ENCODE measurements at regions not wholly inside any gene's neighbourhood (a gene's known extent, or its start where the extent isn't known, plus 50 kb on each side); places are given as distances from the start of the nearest gene placed in this dataset.

DNA sequence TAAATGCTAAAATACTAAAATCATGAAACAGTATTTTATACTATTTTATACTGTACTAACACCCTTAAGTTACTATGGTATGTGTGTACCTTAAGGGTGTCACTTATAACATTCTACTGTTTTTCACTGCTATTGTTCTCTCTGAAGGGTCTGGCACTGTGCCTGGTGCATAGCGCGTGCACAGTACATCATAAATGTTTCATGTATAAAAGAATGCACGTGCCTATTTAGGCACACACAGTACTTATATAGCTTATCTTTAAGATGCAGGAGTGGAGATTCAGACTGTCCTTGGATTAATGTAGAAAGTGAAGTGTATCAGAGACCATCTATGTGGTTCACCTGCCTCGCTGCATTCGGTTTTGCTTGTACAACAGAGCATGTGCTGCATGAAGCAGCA lies 64.0 kb upstream of the SGK1 start:
- Mint-ChIP-seq H3K27ac (no peak overlapping the region), H3K36me3 (ENCODE audit: insufficient read depth) (peaks cover 2% of the 10 kb centered on the region), H3K27me3 (no peaks in the 10 kb centered on the region), H3K9me3 (ENCODE audit: low read depth) (peaks cover 7% of the 10 kb centered on the region), H3K4me3 (ENCODE audit: low read depth) (no peak overlapping the region), H3K4me1 (ENCODE audit: low read depth) (peaks cover 39% of the 10 kb centered on the region)
- no peak for TF ChIP-seq CTCF (IDR thresholded peaks at IDR 0.05; ENCODE audit: unreplicated experiment)
- DNase-seq (ENCODE audit: low spot score, unreplicated experiment) = no peak

- H3K27me3 Mint-ChIP-seq = no peaks in the 10 kb centered on the region
- TF ChIP-seq CTCF (IDR thresholded peaks at IDR 0.05; ENCODE audit: unreplicated experiment) = no peak
- peak overlapping the region; percentile 97 for H3K27ac Mint-ChIP-seq
- no peak overlapping the region for H3K4me3 Mint-ChIP-seq (ENCODE audit: low read depth)
- peaks cover 2% of the 10 kb centered on the region for H3K36me3 Mint-ChIP-seq (ENCODE audit: insufficient read depth)
- DNase-seq (ENCODE audit: low spot score, unreplicated experiment) = no peak
- peaks cover 9% of the 10 kb centered on the region for H3K9me3 Mint-ChIP-seq (ENCODE audit: low read depth)
- H3K4me1 Mint-ChIP-seq (ENCODE audit: low read depth) = peaks cover 37% of the 10 kb centered on the region
These were observed 61.7 kb upstream of the SGK1 start for GRCh38 chr6:134379599-134379998.

DNA sequence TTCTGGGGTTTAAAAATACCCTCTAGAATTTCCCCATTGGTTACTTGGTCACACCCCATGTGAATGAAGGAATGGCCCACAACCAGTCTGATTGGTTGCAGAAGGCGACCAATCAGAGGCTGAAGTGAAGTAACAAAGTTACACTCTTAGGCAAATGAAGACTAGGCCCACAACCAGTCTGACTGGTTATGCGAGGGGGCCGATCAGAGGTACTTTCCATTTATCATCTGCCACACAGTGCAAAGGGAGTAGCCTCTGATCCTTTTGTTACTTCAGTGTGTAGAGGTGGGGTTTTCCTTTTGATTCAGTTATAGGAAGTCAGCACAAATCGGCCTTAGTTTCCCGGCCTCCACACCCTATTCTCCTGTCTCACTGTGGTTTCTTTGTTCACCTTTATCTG lies 61.2 kb upstream of the SGK1 start:
- Mint-ChIP-seq H3K27me3 (no peaks in the 10 kb centered on the region), H3K4me1 (ENCODE audit: low read depth) (peaks cover 34% of the 10 kb centered on the region), H3K4me3 (ENCODE audit: low read depth) (no peak overlapping the region)

DNA sequence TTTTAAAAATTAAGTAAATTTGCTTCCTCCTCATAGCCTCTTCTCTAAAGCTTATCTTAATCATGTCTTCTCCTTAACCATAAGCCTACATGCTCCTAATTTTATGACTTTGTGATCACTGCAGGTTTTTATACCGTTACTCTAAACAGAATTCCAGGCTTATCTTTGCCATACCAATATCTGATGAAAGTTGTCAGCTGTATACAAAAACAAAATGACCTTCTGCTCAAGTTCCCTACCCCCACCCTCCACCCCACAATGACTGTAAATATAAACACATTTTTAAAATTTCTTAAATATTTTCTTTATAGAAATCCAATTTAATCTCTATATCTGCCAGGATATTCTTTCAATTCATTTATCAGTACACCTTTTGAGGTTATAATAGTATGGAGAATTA lies 60.5 kb upstream of the SGK1 start:
- no peak for DNase-seq (ENCODE audit: low spot score, unreplicated experiment)
- H3K27me3 Mint-ChIP-seq = no peaks in the 10 kb centered on the region
- no peak for TF ChIP-seq CTCF (IDR thresholded peaks at IDR 0.05; ENCODE audit: unreplicated experiment)
- H3K9me3 Mint-ChIP-seq (ENCODE audit: low read depth) = peaks cover 9% of the 10 kb centered on the region
- peaks cover 2% of the 10 kb centered on the region for H3K36me3 Mint-ChIP-seq (ENCODE audit: insufficient read depth)
- H3K4me3 Mint-ChIP-seq (ENCODE audit: low read depth) = no peak overlapping the region
- H3K4me1 Mint-ChIP-seq (ENCODE audit: low read depth) = peaks cover 28% of the 10 kb centered on the region
- peak overlapping the region; percentile 97 for H3K27ac Mint-ChIP-seq

More for the DNA sequence above, 61.2 kb upstream of the SGK1 start:
- peak; percentile 59 for DNase-seq (ENCODE audit: low spot score, unreplicated experiment)
- Mint-ChIP-seq H3K27ac (peak overlapping the region; percentile 97), H3K36me3 (ENCODE audit: insufficient read depth) (peaks cover 2% of the 10 kb centered on the region), H3K9me3 (ENCODE audit: low read depth) (peaks cover 9% of the 10 kb centered on the region)
- TF ChIP-seq CTCF (IDR thresholded peaks at IDR 0.05; ENCODE audit: unreplicated experiment) = no peak

DNA sequence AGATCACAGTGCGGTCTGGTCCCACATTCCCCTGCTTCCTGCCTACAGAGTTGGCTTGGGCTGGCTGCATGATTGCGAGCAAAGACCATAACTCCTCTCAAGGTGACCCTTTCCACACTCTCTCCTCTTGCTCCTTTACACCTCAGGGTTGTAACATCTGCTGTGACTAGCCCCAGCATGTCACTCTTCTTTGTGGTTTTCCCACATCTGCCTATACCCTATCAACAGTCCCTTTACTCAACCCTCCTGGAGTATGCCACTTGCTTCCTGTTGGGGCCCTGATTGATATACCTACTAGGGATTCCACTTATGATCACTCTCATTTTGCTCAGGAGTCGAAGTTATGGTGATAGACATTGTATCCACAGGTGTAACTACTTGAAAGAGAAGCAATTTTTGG lies 58.9 kb upstream of the SGK1 start:
- no peak for TF ChIP-seq CTCF (IDR thresholded peaks at IDR 0.05; ENCODE audit: unreplicated experiment)
- Mint-ChIP-seq H3K9me3 (ENCODE audit: low read depth) (peaks cover 9% of the 10 kb centered on the region), H3K36me3 (ENCODE audit: insufficient read depth) (peaks cover 2% of the 10 kb centered on the region), H3K27ac (no peak overlapping the region), H3K4me3 (ENCODE audit: low read depth) (no peak overlapping the region), H3K4me1 (ENCODE audit: low read depth) (peaks cover 29% of the 10 kb centered on the region), H3K27me3 (no peaks in the 10 kb centered on the region)
- DNase-seq (ENCODE audit: low spot score, unreplicated experiment) = no peak
